GM21576 (cell line): ENCODE measurements at regions not wholly inside any gene's neighbourhood (a gene's known extent, or its start where the extent isn't known, plus 50 kb on each side); places are given as distances from the start of the nearest gene placed in this dataset.

Experiments
- ATAC-seq: cut with Tn5 transposase; IDR thresholded peaks from one replicate; pipeline ENCODE4 v1.9.1; 2021; ENCODE audit warnings: mild to moderate bottlenecking, moderate library complexity; ENCODE audit not compliant: unreplicated experiment

DNA sequence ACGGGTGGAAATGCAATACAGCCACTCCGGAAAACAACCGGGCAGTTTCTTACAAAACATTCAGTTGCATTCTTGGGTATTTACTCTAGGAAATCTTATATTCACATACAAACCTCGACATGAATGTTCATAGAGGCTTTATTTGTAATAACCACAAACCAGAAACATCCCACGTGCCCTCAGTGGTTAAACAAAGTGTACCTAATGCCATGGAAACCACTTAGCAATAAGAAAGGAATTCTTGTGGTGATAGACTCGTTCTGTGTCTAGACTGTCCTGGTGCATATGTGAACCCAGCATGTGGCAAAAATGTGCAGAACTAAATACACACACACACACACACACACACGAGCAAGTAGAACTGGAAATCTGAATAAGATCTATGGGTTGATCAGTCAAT, 1073.3 kb downstream of the TBC1D22A start:
- no peak for ATAC-seq

DNA sequence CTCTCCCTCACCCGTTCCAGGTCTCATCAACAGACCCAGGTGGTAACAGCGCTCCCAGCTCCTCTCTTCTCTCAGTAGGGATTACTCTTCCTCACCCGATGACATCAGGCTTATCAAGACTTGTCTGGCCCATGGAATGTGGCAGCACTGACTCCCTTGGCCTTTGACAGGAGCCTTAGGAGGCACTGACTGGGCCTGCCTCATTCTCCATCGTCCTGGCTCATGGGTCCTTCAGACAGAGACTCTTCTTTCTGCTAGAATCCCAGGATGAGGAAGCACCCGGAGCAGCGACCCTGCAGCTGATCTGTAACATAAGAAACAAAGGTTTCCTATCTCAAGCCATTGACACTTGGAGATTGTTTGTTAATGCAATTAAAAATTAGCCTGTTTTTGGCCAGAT, 1063.6 kb downstream of the TBC1D22A start:
- no peak for ATAC-seq

DNA sequence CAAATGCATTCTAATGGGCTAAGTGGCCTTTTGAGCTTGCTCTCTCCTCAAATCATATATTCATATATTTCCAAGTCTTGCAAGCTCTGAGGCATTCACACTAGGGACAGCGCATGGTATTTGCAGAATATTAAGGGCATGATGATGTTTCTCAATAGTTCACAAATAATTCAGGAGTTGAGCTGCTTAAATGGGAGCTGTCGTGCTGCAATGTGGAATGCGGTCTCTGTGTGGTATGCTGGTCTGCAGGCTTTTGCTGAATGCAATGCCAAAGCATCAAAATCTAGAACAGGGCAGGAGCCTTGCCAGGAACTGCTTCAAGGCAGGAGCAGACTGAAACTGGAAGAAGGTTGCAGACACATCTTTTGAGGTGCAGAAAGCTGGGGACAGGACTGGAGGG, 1060.0 kb downstream of the TBC1D22A start:
- no peak for ATAC-seq

DNA sequence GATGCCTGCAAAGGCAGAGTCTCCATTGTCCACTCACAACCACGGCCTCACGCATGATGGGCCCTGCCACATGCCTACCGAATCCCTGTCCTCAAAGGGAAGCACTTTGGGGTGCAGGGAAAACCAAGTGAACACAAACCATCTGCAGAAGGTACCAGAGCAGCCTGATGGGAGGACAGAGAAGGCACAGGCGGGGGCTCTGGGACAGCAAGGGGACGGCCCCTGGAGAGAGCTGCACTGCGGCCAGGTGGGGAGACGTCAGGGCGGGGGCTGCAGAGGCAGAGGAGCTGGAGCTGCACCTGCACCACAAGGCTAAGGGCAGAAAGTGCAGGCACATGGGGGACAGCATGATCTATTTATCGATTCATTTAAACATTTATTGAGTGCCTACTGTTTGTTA, 1056.0 kb downstream of the TBC1D22A start:
- no peak for ATAC-seq

DNA sequence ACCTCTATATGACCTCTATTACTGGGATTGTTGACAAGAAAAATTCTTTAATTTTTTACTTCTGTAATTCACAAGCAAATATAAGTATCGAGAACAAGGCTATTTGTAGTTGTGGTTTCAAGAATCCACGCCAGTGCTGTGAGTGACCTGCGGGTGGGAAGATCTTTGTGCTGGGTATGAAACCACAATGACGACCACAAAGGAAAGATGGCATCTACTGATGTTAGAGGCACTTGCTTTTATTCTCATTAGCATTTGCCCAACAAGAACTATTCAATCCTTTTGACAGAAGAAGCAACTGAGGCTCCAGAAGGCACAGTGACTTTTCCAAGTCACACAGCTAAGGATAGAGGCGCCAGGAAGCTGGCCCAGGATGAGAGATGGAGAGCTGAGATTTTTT, 1054.9 kb downstream of the TBC1D22A start:
- ATAC-seq = no peak

DNA sequence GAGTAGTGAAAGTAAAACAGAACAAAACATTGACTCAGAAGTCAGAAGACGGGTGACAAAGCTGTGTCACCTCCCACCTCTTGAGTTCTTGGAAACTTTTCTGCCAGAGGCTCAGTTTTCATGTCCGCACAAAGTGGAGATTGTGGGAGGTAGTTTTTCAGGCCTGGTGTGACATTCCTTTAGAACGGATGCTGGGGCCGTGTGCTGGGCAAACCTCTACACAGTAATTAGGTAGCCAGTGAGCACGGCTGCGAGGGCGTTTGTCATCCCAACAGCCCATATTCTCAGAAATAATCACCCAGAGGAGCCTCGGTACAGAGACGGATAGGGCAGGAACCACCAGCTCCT, 1054.4 kb downstream of the TBC1D22A start:
- ATAC-seq = no peak

DNA sequence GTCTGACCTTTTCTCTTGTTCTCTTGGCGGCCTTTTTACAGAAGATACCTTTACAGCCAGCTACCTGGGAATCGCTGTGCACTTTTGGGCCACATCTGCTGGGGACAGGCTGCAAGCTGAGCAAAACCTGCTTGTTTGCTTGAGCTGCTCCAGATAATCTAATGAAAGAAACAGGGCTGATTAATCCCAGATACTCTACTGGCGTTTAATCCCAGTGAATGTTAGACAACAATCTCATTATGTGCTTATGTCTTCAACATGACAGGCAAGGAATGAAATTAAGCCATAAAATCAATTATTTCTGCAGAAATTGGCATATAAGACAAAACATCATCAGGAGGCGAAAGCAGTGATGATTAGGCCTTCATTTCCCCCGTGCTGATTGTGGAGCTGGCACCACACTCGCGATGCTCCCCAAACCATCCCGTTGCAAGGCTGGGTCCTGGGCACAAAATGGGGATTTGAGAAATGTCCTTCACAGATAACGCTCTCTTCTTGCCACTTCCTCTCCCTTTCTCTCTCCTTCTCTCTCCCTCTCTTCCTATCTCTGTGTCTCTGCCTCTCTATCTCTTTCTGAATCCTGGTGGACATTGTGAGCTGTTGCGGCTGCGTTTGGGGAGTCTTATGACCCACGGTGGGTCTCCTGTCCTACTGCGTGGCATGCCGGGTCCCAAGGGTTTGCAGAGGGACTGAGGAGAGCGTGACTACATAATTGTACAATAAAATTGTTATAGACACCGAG, 1053.8 kb downstream of the TBC1D22A start:
- no peak for ATAC-seq

DNA sequence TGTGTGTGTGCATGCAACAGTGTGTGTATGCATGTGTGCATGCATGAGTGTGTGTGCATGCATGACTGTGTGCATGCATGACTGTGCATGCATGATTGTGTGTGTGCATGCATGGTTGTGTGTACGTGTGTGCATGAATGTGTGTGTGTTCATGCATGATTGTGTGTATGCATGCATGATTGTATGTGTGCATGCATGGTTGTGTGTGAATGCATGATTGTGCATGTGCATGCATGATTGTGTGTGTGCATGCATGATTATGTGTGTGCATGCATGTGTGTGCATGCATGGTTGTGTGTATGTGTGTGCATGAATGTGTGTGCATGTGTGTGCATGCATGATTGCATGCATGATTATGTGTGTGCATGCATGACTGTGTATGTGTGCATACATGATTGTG, 1052.0 kb downstream of the TBC1D22A start:
- no peak for ATAC-seq

DNA sequence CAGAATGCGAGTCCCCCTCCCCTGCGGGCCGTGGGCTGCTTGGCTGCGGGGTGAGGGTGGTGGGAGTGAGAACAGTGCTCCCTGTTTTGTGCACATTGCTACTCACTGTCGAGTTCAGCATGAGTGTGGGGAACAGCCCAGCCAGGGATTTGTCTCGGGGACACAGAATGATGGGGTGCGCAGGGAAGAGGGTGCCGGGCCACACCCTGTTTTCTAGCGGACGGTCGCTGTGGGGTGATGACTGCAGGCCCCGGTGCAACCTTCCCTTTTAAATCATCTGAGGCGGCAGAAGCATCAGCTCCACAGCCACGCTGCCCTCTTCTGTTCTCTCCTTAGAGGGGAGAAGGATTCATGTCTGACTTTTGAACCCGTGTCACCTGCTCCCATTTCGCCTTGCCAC, 1051.2 kb downstream of the TBC1D22A start:
- ATAC-seq = no peak

DNA sequence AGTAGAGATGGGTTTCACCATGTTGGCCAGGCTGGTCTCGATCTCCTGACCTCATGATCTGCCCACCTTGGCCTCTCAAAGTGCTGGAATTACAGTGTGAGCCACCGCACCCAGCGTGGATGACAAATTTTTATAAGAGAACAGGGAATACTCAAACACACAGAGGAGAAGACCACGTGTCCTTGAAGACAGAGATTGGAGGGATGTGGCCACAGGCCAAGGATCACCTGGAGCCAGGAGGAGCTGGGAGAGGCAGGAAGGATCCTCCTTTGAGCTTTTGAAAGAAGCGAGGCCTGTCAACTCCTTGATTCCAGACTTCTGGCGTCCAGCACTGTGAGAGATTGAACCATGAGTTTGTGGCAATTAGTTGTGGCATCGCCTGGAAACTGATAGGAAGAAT, 1049.5 kb downstream of the TBC1D22A start:
- ATAC-seq = no peak

DNA sequence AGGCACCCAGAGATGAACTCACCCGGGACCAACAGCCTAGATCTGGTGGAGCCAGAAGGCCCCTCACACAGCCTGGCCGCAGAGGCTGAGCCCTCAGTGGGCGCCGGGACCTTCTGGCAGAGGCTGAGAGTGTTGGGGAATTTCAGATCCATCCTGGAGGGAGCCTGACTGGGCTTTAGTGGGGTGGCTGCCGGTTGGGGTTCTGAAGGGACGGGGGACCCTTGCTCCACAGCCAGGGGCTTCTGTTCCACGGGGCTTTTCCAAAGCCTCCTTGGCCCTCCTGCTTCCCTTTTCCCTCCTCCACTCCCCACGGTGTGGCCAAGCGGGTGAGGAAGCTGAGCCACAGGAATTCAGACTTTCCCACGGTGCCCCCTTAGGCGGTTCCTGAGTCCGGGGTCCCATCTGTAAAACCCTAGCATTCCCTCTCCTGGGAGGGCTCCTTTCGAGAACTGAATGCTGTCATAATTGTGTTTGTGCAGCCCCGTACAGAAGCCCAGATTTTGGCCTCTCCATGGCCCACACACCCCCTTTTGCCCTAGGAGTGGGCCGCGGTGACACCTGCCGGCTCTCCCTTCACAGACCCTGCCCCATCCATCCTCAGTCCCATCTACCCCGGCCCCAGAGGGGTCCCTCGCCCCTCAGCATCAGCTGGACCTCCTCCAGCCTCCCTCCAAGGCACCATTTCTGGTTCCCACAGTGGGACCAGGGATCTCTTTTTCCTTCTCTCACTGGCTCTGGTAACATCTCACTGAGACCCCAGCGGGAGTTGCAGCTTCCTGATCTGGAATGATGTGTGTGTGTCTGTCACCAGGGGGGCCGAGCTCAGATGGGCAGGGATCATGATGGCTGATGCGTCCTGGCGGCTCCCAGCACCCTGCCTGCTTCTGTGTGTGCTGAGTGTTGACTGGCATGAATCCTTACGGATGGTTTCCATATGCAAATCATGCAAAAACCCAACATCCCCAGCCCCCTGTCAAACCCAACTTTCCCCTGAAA, 1048.4 kb downstream of the TBC1D22A start:
- ATAC-seq = no peak

DNA sequence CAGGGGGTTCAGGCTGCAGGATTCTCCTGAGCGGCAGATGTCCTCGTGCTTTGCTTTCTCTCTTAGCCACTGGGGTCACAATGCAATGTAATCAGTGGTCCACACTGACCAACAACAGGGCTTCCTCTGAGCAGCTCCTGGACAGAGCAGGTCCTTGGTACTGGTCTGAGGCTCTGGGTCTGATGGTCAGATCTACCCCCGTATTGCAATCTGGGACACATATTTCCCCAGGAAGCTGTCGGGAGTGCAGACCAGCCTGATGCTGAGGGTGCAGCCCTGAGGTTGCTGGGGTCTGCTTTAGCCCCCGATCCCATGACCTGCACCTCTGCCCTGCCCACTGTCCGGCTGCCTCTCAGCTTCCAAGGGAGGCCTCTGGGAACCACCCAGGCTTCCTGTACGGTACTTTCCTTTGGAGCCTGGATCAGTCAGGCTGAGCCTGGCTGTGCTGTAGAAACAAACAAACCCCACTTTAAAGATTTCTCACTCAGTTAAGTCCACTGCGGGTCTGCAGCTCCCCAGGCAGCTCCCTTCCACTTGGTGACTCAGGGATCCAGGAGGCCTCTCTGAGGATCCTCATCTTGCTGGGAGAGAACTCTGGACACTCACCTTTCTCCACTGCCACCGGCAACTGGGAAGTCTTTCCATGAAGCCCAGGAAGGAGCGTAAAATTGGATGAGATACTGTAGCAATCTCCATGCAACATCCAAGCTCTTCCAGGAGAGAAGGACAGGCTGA, 1046.6 kb downstream of the TBC1D22A start:
- no peak for ATAC-seq

DNA sequence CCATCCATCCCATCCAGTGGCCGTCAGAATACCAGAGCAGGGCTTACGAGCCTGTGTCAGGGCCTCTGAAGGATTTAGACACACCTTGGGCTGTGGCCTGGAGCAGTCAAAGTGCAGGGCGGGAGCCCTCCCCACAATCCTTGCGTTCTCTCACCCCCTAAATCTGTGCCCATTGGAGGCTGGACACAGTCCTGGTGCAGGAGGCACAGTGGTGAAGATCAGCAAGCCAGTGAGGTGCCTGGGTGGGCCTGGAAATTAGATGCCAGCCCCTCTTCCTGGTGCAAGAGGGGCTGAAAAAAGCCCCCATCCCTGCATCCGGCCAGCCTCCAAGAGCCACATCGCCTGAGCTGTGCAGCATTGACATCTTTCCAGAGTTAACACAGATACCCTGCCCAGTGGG, 1045.8 kb downstream of the TBC1D22A start:
- no peak for ATAC-seq

DNA sequence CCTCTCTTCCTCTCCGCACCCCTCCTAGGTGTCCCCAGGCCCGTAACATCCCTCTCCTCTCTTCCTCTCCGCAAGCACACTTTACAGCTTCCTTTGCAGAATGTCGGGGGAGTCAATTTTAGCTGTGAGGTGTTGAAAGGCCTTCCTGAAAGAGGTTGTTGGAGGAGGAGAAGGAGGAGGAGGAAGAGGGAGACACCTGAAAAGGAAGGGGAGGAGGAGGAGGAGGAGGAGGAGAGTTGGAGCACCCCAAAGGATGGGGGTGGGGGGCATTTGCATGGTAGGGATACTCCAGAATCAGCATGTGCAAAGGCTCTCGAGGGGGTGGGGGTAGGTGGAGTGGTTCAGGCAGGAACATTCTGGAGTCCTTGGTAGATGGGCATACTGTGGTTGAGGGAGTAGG, 1045.1 kb downstream of the TBC1D22A start:
- no peak for ATAC-seq

DNA sequence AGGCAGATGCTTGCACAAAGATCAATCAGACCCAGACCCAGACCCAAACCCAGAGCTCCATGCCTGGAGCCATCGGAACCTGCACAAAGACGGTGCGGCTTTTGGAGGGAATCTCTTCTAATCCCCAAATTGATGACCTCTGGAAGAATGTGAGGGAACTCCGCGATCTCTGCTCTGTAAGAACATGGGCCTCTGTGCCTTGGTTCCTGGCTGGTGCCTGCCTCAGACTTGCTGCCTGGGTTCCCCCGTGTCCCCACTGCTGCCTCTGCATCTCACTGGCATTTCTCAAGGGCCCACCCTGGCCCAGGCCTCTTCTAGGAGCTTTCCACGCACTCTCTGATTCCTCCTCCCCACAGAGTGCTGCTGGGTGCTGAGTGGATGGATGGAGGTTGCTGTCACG, 1044.4 kb downstream of the TBC1D22A start:
- ATAC-seq = no peak

DNA sequence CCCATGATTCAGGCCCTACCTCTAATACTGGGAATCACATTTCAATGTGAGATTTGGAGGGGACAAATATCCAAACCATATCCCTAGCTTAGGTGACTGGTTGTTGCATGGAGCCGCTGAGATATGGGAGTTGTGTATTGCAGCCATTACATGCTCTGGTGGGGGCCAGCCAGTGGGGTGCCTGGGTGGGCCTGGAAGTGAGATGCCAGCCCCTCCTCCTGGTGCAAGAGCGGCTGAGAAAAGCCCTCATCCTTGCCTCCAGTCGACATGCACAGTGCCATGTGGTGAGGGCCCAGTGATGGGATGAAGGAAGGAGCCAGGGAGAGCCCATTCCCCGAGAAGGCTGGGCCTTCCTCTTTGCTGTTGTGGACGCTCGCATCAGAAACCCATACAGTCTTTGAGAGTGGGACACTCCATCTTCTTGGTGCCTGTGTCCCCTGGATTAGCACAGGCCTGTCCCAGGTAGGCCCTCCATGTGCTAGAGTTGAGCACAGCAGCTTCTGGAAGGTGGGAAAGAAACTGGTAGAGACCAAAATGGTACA, 1043.0 kb downstream of the TBC1D22A start:
- no peak for ATAC-seq

DNA sequence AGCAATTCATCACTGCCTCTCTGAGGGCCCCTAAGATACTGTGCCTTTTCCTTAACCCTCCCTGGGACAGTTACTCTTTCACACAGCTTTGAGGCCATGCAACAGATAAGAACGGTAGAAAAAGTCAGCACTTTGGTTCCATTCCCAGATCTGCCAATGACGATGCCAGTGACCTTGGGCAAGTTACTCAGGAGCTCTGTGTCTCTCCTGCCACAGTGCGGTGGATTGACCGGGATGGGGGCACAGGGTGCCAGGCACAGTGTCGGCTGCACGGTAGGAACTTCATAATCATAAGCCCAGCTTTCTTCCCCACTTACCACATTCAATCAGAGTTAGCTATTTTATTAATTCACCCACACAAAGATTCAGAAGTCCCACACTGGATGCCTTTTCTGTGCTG, 1041.8 kb downstream of the TBC1D22A start:
- ATAC-seq = no peak

DNA sequence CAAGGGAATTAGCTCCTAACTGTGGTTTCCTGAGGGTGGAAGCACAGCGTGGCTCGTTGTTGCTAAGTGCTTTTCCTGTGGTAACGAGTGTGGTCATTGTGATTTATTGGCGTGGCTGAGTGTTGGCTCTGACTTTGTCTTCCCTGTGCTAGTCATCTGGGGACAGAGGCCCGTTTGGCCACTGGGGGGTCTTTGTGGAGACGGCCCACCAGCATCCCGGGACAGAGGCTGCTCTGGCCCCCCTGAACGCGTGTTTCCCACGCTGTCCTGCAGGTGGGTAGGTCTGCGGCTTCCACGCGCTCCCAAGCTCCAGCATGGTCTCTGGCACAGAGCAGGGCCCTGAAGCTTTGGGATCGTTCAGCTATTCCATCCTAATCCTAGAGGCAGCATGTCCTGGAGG, 1040.0 kb downstream of the TBC1D22A start:
- ATAC-seq = no peak

DNA sequence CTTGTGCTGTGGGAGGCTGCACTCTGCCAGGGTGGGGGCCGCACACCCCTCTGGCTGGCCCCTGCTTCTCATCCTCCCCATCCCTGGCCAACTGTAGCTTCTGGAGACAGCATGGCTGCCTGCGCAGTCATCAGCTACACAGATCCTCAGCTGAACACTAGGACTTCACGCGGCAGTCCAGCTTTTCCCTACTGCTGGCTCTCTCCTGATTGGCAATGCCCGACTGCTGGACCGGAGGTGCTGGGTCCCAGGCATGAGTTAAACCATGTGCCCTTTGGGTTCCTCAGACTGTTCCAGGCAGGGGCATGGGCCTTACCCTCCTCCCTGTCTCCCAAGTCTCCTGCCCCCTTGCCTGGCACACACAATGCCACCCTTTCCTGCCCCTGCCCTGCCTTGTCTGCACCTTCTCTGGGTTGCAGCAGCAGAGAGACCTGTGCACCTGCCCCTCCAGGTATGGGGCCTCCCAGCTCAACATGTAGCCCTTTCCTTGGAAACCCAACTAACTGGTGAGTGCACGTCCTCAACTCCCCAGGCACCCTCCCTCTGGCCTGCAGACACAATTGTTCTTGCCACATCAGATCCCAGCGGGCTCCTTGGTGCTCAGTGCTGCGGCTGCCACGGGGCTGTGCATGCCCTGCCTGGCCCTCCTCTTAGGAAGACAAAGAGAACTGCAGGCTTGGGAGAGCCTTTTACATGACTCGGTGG, 1039.2 kb downstream of the TBC1D22A start:
- no peak for ATAC-seq

DNA sequence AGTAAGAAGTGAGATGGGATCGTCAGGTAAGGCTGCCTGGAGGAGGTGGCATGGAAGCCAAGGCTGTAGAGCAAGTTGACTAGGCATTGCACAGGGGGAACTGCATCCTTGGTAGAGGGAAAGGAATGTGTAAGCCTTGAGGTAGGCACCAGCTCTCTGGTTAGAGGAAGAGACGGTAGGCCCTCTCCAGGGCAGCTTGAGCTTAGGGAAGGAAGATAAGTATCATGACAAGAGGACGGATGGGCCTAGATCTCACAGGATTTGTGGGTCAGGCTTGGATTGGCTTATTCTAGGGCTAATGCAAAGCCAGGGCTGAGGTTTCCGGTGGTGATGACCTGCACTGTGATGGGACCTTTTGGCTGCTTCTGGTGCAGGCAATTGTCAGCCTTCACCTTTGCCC, 1035.8 kb downstream of the TBC1D22A start:
- no peak for ATAC-seq
